DOHH2 (cell line): ENCODE measurements at regions not wholly inside any gene's neighbourhood (a gene's known extent, or its start where the extent isn't known, plus 50 kb on each side); places are given as distances from the start of the nearest gene placed in this dataset.

ENCODE experiments used
- EZH2phosphoT487 ChIP-seq: fragments of 200-600 bp; sonication (generic); IDR thresholded peaks from 2 replicates; pipeline ENCODE4 v1.6.1; 2017; ENCODE audit warnings: borderline replicate concordance, mild to moderate bottlenecking, antibody characterized with exemption, low read length, moderate library complexity, mixed read lengths
- TF ChIP-seq, protein P1 (sequence below): fragments of 200-600 bp; sonication (generic); IDR thresholded peaks from one replicate; pipeline ENCODE4 v1.5.1; 2014; ENCODE audit warnings: antibody characterized with exemption, mild to moderate bottlenecking, low read depth, low read length; ENCODE audit not compliant: poor library complexity, severe bottlenecking

DNA sequence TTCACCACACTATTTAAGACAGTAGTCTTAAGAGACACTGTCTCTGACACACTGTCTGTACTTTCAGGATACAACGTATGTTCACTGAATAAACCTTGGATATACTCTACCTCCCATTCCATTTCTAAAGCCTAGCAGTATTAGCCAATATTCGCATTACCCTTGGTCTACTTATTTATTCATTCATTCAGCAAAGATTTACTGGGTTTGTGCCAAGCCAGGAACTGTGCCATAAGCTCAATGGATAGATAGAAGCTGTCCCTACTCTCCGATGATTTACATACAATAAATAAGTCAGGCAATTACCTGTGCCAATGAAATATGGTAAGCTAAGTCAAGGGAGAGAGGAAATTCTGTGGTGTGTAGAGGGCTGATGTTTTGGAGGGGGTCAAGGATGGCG is 195.2 kb upstream of the RAB4A start:
- TF ChIP-seq, protein P1, sequence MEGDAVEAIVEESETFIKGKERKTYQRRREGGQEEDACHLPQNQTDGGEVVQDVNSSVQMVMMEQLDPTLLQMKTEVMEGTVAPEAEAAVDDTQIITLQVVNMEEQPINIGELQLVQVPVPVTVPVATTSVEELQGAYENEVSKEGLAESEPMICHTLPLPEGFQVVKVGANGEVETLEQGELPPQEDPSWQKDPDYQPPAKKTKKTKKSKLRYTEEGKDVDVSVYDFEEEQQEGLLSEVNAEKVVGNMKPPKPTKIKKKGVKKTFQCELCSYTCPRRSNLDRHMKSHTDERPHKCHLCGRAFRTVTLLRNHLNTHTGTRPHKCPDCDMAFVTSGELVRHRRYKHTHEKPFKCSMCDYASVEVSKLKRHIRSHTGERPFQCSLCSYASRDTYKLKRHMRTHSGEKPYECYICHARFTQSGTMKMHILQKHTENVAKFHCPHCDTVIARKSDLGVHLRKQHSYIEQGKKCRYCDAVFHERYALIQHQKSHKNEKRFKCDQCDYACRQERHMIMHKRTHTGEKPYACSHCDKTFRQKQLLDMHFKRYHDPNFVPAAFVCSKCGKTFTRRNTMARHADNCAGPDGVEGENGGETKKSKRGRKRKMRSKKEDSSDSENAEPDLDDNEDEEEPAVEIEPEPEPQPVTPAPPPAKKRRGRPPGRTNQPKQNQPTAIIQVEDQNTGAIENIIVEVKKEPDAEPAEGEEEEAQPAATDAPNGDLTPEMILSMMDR = no peak
- no peak for TF ChIP-seq EZH2phosphoT487
